ENCODE measurements at regions not wholly inside any gene's neighbourhood (a gene's known extent, or its start where the extent isn't known, plus 50 kb on each side); places are given as distances from the start of the nearest gene placed in this dataset.

- Histone ChIP-seq H3K36me3 (ENCODE audit: control insufficient read depth in 2 of 2, extremely low read depth in 1 of 2, insufficient read depth in 2 of 2, low read length in 2 of 2) (no peaks in the 10 kb centered on the region), H4K20me1 (replicated peaks; ENCODE audit: control insufficient read depth, extremely low read depth, insufficient read depth, low read length) (no peaks in the 10 kb centered on the region), H3K4me1 (ENCODE audit: control insufficient read depth, extremely low read depth, insufficient read depth, low read length) (no peaks in the 10 kb centered on the region), H3K4me2 (ENCODE audit: insufficient read depth, low read length) (no peak overlapping the region), H3K4me3 (replicated peaks in 1 of 3; ENCODE audit: insufficient read depth in 1 of 3, low read depth in 1 of 3, low read length in 3 of 3) (no peak overlapping the region), H3K79me2 (ENCODE audit: control insufficient read depth, insufficient read depth, low read length) (no peaks in the 10 kb centered on the region), H3K27me3 (ENCODE audit: control insufficient read depth in 2 of 2, insufficient read depth in 2 of 2, low read length in 2 of 2) (no peaks in the 10 kb centered on the region), H2AFZ (ENCODE audit: low read depth, low read length) (no peak overlapping the region), H3K9me3 (replicated peaks; ENCODE audit: control insufficient read depth, insufficient read depth, low read length) (peaks cover 7% of the 10 kb centered on the region), H3K9me1 (replicated peaks; ENCODE audit: control insufficient read depth, extremely low read depth, insufficient read depth, low read length) (no peaks in the 10 kb centered on the region), H3K9ac (replicated peaks; ENCODE audit: extremely low read depth, insufficient read depth, low read length) (no peak overlapping the region), H3K27ac (ENCODE audit: insufficient read depth, low read depth, low read length) (no peak overlapping the region)
- FAIRE-seq: no peak
- TF ChIP-seq CTCF (IDR thresholded peaks at IDR 0.05; ENCODE audit: extremely low read depth in 1 of 2, insufficient read depth in 1 of 2, low read depth in 1 of 2, low read length in 2 of 2): no peak
- TF ChIP-seq POLR2A (IDR thresholded peaks at IDR 0.05; ENCODE audit: low read depth, low read length): no peak
- TF ChIP-seq JUN (IDR thresholded peaks at IDR 0.05; ENCODE audit: borderline replicate concordance, insufficient read depth, insufficient read length, low read depth): no peak
- TF ChIP-seq GATA2 (IDR thresholded peaks at IDR 0.05; ENCODE audit: insufficient read depth, insufficient read length, low read depth, low read length): no peak
- no peak for TF ChIP-seq EZH2 (IDR thresholded peaks at IDR 0.05; ENCODE audit: borderline replicate concordance, low read depth, low read length, severe bottlenecking)
- TF ChIP-seq POLR2AphosphoS5 (IDR thresholded peaks at IDR 0.05; ENCODE audit: insufficient read depth, low read depth, low read length): no peak
- TF ChIP-seq FOS (IDR thresholded peaks at IDR 0.05; ENCODE audit: borderline replicate concordance, insufficient read depth, low read length): no peak
- no peak for TF ChIP-seq MAX (IDR thresholded peaks at IDR 0.05; ENCODE audit: insufficient read depth, insufficient read length)
- TF ChIP-seq MYC (IDR thresholded peaks at IDR 0.05; ENCODE audit: low read depth, low read length): no peak
- intact Hi-C loops (cut with micrococcal nuclease) (no loop called here), dilution Hi-C loops (cut with MboI; ENCODE audit: extremely low pct_ligation_motif_present, low sequenced_read_pairs) (no loop called here)
- ChIA-PET CTCF (no interaction called here), POLR2A (no interaction called here)
- BruUV-seq (replicated peaks): no TSS peak
- no peak for DNase-seq (ENCODE audit: low read depth, low spot score)
Observed at GRCh38 chr1:4108331-4108730, 208.3 kb upstream of the C1orf174 start.
